ENCODE measurements at regions not wholly inside any gene's neighbourhood (a gene's known extent, or its start where the extent isn't known, plus 50 kb on each side); places are given as distances from the start of the nearest gene placed in this dataset.

DNA sequence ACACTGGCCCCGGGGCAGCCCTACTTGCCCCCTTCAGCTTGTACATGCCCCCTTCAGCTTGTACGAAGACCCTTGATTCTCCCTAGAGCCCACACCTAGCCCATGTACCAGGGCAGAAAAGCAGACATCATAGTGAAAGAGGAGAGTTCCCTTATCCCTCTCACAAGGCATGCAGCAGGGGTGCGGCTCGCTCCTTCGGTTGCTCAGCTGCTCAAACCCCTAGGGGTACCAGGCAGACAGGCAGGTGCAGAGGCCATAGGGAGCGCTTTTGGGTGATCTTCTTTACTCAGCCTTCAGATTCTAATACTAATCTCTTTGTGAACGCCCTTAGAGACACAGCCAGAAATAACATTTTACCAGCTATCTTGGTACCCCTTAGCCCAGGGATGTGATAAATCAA is 286.3 kb downstream of the NPIPA8 start:
- no peak for DNase-seq

DNA sequence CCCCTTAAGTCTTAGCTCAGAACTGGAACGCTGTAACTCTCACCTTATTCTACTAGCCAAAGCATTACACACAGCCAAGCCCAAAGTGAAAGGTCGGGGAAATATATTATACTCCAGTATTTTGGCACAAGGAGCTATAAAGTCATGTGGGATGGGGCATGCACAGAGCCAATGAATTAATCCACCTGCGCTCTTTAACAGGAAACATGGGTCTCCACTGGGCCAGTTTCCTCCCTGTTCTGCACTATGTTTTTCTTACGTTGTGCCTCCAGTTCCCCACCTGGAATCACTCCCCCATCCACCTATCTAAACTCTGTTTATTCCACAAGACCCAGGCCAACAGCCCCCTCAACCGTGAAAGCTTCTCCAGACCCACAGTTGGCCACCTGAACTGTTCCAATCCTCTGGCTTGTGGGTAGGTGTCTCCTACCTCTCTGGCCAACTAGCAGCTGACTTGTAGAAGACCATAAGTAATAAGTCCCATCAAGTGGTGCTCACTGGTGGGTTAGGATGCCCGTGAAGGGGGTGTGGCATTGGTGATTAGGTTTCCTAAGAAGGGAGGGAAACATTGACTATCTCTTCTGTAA is 286.9 kb downstream of the NPIPA8 start:
- no peak for DNase-seq

DNA sequence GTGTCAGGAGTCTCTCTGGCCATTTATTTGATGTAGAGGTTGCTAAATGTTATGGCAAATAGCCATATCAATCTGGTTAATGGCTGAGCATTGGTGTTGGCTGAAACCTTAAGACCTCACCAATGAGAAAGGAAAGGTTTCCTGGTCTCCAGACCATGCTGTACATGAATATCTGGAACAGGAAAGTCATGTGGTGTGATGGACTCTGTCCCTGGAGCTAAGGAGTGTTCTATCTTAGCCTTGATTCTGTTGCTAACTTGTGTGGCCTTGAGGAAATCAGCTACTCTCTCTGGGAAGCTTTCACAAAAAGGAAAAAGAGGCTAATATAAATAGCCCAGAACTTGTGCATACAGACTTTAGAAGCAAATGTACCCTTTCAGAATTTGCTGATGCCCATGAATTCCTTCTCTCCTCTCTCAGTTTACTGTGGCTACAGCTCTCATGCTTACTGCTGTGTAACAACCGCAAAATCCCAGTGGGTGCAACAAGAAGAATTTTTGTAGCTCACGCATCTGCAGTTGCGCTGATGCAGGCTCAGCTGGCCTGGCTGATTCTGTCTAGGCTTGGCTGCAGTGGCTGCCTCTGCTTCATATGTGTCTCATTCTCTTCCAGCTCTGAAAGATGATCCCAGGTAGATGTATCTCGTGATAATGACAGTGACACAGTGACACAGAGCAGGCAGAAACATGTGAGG is 287.5 kb downstream of the NPIPA8 start:
- no peak for DNase-seq

DNA sequence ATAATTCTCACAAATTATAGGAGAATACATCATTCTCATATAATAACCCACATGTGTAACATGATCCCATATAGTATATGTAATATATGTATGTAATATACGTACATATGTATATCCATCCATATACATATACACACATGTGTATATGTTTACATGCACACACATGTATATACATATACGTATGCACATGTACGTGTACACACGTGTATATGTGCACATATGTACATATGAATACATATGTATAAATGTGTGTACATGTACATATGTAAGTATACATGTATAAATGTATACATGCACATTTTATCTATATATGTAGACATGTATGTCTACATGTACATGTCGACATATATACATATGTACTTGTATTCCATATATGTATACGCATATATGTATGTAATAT is 288.8 kb downstream of the NPIPA8 start:
- DNase-seq: no peak

DNA sequence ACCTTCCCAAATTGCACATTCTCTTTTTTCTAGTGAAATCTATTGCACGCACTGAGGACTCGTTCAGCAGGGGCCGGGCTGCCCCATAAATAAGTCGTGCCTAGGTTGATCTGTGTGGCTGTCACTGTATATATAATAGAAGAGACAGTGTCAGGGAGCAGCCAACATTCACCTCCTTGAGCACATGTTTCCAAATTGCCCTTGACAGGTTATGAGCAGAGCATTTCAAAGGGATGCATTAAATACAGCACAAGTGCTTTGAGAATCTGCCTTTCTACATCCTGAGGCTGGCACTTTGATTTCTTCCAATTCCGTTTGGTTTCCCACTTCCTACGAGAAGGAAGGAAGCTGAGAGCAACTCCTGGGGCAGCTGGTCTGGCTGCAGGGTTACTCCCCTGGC is 291.2 kb downstream of the NPIPA8 start:
- no peak for DNase-seq

GRCh38 chr16:18041864-18042834 is 294.4 kb downstream of the NPIPA8 start:
- DNase-seq: no peak

DNA sequence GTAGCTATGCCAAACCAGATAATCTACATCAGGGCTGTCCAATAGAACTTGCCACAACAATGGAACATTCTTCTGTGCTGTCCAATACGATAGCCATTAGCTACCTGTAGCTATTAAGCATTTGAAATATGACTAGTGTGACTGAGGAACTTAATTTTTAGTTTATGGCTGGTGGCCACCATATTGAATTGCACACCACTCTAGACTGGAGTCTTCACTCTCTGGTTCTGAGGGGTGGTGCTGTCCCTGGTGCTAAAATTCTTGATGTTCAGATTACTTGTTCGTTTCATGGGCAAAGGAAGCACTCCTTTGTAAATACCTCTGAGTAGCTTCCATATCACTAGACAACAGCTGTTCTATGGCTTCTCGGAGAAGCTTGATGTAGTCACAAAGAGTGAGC is 296.6 kb downstream of the NPIPA8 start:
- no peak for DNase-seq

GRCh38 chr16:18037051-18037450 is 299.5 kb downstream of the NPIPA8 start:
- no peak for DNase-seq

GRCh38 chr16:18024611-18025010 is 311.9 kb downstream of the NPIPA8 start:
- DNase-seq: no peak

DNA sequence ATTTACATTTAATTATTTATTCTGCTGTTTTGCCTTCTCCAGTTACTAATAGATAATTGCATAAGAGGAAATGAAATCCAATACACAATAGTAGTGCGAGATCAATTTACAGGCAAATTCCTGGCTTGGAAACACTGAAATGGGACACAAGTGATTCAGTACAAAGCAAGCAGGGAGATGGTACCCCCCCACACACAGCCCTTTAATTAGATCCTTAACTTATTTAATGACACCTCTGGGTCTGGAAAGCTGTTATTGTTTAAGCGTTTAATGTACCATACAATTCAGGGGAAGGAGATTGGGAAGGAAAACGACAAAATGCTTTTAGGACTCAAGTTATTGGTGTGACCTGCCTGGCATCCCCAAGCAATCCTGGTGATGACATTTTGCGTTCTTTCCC is 318.2 kb downstream of the NPIPA8 start:
- DNase-seq: no peak

DNA sequence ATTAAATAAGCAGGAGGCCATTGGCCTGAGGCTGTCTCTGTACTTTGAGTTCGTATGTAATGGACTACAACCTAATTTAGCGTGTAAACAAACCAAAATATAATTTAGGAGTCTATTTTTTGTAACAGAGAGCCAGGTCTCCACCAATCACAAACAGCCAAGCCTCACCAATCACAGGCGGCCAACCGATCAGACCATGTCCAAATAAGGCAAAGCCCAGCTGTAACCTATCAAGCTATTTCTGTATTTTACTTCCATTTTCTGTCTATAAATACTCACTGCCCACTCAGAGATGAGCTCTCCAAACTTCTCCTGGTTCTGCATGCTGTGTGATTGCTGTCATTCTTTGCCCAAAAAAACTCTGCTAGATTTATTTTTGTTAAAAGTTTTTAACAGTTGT is 322.7 kb downstream of the NPIPA8 start:
- DNase-seq: no peak

DNA sequence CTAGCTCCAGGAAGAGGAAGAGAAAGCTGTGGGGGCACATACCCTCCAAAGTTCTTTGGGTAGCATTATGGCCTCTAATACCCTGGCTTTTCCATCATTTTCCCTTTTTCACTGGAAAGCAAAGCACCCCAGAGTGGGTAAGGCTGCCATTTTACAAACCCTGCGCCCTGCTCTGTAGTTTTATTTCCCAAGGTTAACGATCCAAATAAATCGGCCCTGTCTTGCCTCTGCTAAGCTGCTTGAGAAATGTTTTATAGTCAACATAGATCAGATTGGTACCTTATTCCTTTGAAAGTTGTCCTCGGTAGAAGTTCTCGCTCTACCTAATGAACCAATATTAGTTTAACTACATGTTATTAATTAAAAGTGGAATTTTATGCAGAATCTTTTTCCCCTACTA is 328.2 kb downstream of the NPIPA8 start:
- DNase-seq: no peak

DNA sequence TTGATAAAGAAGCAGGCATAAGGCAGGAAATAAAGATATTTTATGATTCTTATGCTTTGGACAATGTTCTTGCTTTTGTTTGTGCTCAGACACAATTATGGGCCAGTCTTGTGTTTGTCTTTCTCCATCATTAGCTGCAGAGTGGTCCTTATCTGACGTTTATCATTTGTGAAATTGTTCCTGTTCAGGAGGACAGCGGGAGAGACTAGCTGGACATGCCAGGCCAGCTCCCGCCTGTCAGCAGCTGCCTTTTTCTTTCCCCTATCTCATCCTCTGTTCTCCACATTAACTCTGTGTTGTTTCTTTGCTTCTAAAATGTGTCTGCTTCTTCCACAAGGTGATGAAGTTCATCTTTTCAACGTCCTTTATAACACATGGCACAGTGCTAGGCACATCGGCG is 333.5 kb downstream of the NPIPA8 start:
- no peak for DNase-seq

DNA sequence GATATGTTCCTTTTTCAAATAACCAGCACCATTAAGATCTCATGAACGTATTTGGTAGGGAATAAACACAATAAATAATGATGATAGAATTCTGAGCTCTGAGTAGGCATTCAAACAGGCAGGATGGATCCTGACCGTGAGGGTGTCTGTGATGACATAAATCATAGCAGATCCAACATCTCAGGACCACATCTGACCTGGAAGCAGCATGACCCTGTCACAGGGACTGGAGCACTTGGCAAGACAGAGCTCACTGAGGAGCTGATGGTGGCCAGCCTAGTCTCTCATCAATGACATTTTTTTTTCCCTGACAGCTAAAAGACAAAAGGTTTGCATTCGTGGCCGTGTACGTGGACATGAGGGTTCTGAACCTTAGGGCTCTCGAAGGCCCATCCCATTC is 337.5 kb downstream of the NPIPA8 start:
- no peak for DNase-seq

- no peak for DNase-seq
These were observed 338.0 kb downstream of the NPIPA8 start for GRCh38 chr16:17998550-17998949.

GRCh38 chr16:17994027-17994426 is 342.5 kb downstream of the NPIPA8 start:
- no peak for DNase-seq

DNA sequence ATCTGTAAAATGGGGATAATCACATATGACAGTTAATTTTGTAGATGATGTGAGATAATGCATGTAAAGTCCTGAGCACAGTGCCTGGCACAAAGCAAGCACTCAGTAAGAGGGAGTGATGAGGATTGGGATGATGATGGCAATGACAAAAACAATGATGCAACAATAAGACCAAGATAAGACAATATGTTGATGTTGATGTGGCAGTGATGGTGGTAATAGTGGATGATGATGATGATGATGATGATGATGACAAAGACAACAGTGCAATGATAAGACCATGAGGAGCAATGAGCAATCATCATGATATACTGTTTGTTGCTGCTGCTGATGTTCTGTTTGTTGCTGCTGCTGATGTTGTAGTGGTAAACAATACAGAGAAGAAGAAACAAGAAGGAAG is 344.1 kb downstream of the NPIPA8 start:
- DNase-seq: no peak

DNA sequence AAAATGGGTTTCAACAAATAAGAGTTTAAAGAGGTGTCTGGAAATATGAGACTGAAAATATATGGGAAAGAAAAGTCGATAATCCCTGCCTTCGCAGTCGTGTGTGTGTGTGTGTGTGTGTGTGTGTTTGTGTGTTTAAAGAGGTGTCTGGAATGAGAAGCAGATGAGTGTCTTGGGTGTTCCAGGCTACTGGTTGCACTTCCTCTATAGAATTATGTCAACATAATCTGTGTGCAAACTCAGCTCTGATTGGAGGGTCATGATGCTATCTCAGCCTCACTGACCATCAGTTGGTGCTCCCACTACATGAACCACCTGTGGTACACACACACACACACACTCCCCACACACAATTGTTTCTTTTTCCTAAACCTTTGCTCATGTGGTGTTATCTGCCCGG is 347.3 kb downstream of the NPIPA8 start:
- DNase-seq: no peak

GRCh38 chr16:17988839-17989238 is 347.7 kb downstream of the NPIPA8 start:
- no peak for DNase-seq

DNA sequence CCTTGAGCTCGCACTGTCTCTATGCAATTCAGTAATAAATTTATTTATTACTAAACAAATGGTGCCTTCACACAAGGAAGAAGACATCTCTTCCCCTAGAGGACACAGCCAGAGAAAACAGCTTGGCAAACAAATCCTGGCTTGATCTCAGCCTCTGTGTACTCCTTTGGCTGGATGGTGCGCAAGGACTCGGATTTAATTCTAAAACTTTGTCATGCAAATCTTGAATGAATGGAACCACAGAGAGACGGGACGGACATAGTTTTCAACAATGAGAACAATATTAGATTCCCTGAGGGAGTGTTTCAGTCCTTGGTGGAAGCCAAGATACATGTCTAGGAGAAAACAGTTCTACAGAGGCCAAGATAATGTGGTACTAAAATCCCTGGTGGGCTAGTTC is 349.5 kb downstream of the NPIPA8 start:
- no peak for DNase-seq

- no peak for DNase-seq
These were observed 351.7 kb downstream of the NPIPA8 start for GRCh38 chr16:17984810-17985209.

- DNase-seq: no peak
These were observed 352.5 kb downstream of the NPIPA8 start for GRCh38 chr16:17983847-17984639.

- DNase-seq: no peak
These were observed 353.4 kb downstream of the NPIPA8 start for GRCh38 chr16:17983114-17983513.

All from activated naive CD4-positive, alpha-beta T cell treated with Interleukin-2 at 50 U/mL for 16 hours (primary cell).